Rectal smooth muscle tissue (tissue), 1 donor: ENCODE measurements at regions not wholly inside any gene's neighbourhood (a gene's known extent, or its start where the extent isn't known, plus 50 kb on each side); places are given as distances from the start of the nearest gene placed in this dataset.

ENCODE experiments used
- H3K27ac ChIP-seq: one replicate; pipeline ENCODE4 v1.7.0; 2013; ENCODE audit warnings: low read depth, low read length, inconsistent platforms
- H3K27me3 ChIP-seq: one replicate; pipeline ENCODE4 v1.7.0; 2013; ENCODE audit warnings: low read length; ENCODE audit not compliant: control insufficient read depth, insufficient read depth
- H3K36me3 ChIP-seq: one replicate; pipeline ENCODE4 v1.7.0; 2013; ENCODE audit warnings: low read length; ENCODE audit not compliant: control insufficient read depth, insufficient read depth
- H3K4me1 ChIP-seq: one replicate; pipeline ENCODE4 v1.7.0; 2013; ENCODE audit warnings: low read length; ENCODE audit not compliant: control insufficient read depth, insufficient read depth
- H3K4me3 ChIP-seq: one replicate; pipeline ENCODE4 v1.7.0; 2013; ENCODE audit warnings: low read length
- H3K9ac ChIP-seq: one replicate; pipeline ENCODE4 v1.7.0; 2013; ENCODE audit warnings: low read length

DNA sequence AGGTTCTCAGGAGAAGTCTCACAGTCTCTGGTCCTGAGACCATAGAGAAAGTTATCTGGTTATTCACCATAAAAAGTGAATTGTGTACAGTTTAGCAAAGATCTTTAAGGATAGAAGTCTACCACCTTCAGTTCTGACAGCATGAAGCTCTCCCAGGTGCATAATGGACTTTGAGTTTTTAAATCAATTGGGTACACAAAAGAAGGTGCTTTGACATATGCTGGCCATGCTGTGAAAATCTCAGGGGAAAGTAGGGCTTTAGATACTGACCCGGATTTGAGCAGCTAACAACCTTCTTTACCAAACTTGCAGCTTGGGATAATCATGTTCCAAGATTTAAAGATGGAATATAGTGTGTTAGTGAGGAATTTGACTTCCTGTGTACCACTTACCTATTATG is 264.2 kb downstream of the ZSWIM6 start:
- Histone ChIP-seq H3K27ac (no peak overlapping the region), H3K9ac (no peak overlapping the region), H3K27me3 (no peaks in the 10 kb centered on the region), H3K4me1 (no peaks in the 10 kb centered on the region), H3K4me3 (no peak overlapping the region), H3K36me3 (no peaks in the 10 kb centered on the region)

- no peaks in the 10 kb centered on the region for H3K4me1 ChIP-seq
- H3K27ac ChIP-seq: no peak overlapping the region
- no peaks in the 10 kb centered on the region for H3K36me3 ChIP-seq
- no peak overlapping the region for H3K4me3 ChIP-seq
- H3K9ac ChIP-seq: no peak overlapping the region
- H3K27me3 ChIP-seq: no peaks in the 10 kb centered on the region
These were observed 265.6 kb downstream of the ZSWIM6 start for GRCh38 chr5:61597684-61598083.

GRCh38 chr5:61598126-61598525 is 266.1 kb downstream of the ZSWIM6 start:
- Histone ChIP-seq H3K27ac (no peak overlapping the region), H3K36me3 (no peaks in the 10 kb centered on the region), H3K27me3 (no peaks in the 10 kb centered on the region), H3K4me1 (no peaks in the 10 kb centered on the region), H3K4me3 (no peak overlapping the region), H3K9ac (no peak overlapping the region)

DNA sequence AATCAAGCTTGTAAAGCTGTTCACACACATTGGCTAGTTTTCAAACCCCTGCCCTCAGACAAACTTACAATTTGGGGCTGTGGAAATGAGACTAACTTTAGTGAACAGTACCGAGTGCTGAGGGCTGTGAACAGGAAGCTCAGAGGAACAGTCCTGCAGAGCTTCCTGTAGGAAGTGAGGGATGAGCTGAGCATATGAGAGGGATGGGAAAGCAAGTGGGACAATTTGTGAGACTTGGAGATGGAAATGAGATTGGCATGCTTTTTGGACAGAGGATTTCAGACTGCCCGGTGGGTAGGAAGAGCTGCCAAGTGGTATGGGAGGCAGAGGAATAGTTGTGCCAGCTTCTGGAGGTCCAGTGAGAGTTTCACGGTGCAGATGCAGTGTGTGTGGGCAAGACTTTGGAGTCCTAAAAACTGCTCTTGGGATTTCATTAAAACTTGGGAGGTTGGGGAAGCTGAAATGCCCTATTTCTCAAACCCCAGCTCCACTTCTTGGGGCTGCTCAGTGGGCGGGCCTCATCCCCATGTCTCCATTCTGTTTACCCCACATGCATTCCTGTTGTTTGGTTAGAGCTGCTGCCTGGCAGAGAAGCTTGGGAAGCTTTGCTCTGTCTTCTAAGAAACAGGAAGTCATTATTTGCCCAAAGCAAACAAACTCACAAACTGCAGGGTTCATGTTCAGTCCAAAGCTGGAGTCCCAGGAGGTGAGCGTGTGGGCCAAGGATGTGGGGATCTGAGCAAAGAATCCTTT is 267.5 kb downstream of the ZSWIM6 start:
- Histone ChIP-seq H3K27ac (no peak overlapping the region), H3K4me1 (no peaks in the 10 kb centered on the region), H3K4me3 (no peak overlapping the region), H3K27me3 (no peaks in the 10 kb centered on the region), H3K36me3 (no peaks in the 10 kb centered on the region), H3K9ac (no peak overlapping the region)

DNA sequence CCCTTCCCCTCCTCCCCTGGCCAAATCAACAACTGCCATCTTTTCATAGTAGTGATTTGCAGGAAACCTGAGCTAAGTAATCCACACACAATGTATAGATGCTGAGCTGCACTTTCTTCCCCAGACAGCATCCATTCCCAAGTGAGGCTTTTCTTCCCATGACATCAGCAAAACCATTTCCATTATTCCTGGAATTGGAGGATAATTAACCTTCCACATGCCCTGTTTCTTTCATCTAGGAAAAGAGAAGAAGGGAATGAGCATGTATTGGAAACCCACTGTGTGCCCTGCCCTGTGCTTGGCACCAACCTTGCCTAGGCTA is 268.0 kb downstream of the ZSWIM6 start:
- no peak overlapping the region for H3K9ac ChIP-seq
- no peak overlapping the region for H3K27ac ChIP-seq
- no peaks in the 10 kb centered on the region for H3K4me1 ChIP-seq
- H3K36me3 ChIP-seq: no peaks in the 10 kb centered on the region
- no peaks in the 10 kb centered on the region for H3K27me3 ChIP-seq
- no peak overlapping the region for H3K4me3 ChIP-seq

GRCh38 chr5:61600945-61601511 is 269.0 kb downstream of the ZSWIM6 start:
- Histone ChIP-seq H3K4me3 (no peak overlapping the region), H3K36me3 (no peaks in the 10 kb centered on the region), H3K9ac (no peak overlapping the region), H3K27ac (no peak overlapping the region), H3K27me3 (no peaks in the 10 kb centered on the region), H3K4me1 (no peaks in the 10 kb centered on the region)

GRCh38 chr5:61603211-61603908 is 271.3 kb downstream of the ZSWIM6 start:
- H3K27ac ChIP-seq: no peak overlapping the region
- no peak overlapping the region for H3K4me3 ChIP-seq
- no peak overlapping the region for H3K9ac ChIP-seq
- no peaks in the 10 kb centered on the region for H3K4me1 ChIP-seq
- no peaks in the 10 kb centered on the region for H3K36me3 ChIP-seq
- no peaks in the 10 kb centered on the region for H3K27me3 ChIP-seq

- Histone ChIP-seq H3K27ac (no peak overlapping the region), H3K9ac (no peak overlapping the region), H3K36me3 (no peaks in the 10 kb centered on the region), H3K27me3 (no peaks in the 10 kb centered on the region), H3K4me3 (no peak overlapping the region), H3K4me1 (no peaks in the 10 kb centered on the region)
These were observed 272.3 kb downstream of the ZSWIM6 start for GRCh38 chr5:61604076-61605025.

GRCh38 chr5:61609840-61610677 is 278.0 kb downstream of the ZSWIM6 start:
- Histone ChIP-seq H3K36me3 (no peaks in the 10 kb centered on the region), H3K9ac (no peak overlapping the region), H3K27me3 (no peaks in the 10 kb centered on the region), H3K4me1 (no peaks in the 10 kb centered on the region), H3K4me3 (no peak overlapping the region), H3K27ac (no peak overlapping the region)

- no peak overlapping the region for H3K27ac ChIP-seq
- H3K27me3 ChIP-seq: no peaks in the 10 kb centered on the region
- H3K36me3 ChIP-seq: no peaks in the 10 kb centered on the region
- H3K4me1 ChIP-seq: no peaks in the 10 kb centered on the region
- H3K4me3 ChIP-seq: no peak overlapping the region
- no peak overlapping the region for H3K9ac ChIP-seq
These were observed 278.6 kb downstream of the ZSWIM6 start for GRCh38 chr5:61610678-61611024.

DNA sequence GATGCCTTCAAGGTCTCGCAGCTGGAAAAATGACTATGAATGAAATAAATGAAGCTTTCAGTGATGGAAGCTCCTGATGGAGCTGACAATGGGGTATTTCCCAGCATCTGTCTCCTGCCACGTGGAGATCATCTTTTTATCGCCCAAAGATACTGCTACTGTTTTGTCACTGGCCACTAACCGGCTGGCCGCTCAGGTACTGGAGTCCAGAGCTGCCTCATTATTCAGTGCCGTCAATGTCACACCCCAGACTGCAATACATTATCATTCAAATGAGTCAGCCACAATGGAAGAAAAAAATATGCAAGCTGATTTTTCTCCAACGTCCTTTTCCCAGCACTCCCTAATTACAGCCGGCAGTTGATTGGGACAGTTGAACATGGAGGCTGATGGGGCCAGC is 280.4 kb downstream of the ZSWIM6 start:
- H3K36me3 ChIP-seq: no peaks in the 10 kb centered on the region
- no peak overlapping the region for H3K4me3 ChIP-seq
- H3K27ac ChIP-seq: no peak overlapping the region
- H3K4me1 ChIP-seq: no peaks in the 10 kb centered on the region
- no peaks in the 10 kb centered on the region for H3K27me3 ChIP-seq
- no peak overlapping the region for H3K9ac ChIP-seq
